Endothelial cell of hepatic sinusoid (primary cell): ENCODE measurements at regions not wholly inside any gene's neighbourhood (a gene's known extent, or its start where the extent isn't known, plus 50 kb on each side); places are given as distances from the start of the nearest gene placed in this dataset.

Experiments used
- in situ Hi-C: cut with HindIII; loops from 2 replicates; pipeline ENCODE4 v1.10.0; 2017; ENCODE audit warnings: low sequenced_read_pairs

DNA sequence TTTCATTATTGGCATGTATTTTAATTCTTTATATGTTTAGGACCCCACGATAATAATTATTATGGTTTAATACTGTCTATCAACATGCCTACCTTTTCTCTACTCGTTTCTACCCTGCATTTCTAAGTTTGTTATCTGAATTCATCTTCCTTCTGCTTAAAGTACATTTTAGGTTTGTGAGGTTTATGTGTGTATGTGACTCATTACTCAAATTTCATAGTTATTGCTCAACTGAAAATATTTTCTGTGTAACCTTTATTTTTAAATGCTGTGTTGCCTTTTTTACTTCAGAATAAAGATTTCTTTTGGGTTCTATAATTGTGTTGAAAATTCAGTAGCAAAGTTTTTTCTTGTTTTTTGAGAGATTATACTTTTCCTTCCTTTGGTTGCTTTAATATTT lies 933.9 kb upstream of the LRRTM1 start:
- in situ Hi-C loops = no loop called here

DNA sequence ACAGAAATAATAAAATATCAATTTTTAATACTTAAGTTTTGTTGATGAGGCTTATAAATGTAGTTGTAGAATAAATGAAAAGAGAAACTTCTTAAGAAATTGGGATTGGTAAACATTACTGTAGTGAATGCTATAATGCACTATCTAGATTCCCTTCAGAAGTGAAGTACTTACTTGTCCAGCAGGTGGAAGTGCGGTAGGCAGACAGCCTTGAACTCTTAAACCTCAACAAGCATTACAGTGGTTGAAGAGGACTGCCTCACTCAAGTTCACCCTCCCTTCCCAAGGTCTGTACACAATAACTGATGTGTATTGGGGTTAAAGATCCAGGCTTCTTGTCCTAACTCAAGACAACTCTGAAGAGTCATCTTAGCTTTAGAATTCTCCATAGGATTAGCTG lies 931.0 kb upstream of the LRRTM1 start:
- in situ Hi-C loops = no loop called here

DNA sequence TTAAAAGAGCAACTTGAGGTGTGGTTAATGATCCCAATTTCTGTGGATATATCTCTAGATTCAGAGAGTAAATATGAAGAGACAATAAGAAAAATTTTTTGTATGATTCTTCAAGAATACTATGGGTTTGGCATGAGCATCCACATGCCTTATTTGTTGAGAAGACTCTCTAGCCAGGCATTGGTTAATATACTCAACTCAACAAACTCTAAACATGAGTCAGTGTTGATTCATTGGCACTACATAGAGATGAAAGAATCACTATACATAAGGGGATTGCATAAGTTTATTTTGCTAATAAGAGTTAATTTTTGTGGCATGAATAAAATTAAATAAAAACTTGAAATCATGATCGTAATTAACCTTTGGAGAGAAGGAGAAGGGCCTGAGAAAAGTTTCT lies 930.2 kb upstream of the LRRTM1 start:
- in situ Hi-C loops = no loop called here

DNA sequence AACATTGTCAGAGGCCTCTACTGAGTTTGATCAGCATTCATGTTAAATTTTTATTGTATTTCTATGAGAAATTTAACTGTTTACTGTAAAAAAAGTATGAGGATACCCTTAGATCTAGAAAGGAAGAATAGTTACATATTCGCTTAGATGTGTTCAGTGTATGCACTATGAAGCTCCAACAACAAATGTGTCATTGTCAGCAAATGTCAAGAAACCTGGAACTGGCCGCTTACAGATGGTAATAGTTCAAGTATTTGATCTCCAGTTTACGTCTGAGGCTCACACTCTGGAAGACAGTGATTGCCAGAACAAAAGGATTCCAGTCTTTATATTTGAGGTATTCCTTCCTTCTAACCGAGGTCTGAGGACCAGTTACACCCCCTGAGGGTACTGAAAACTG lies 921.2 kb upstream of the LRRTM1 start:
- in situ Hi-C loops = no loop called here

DNA sequence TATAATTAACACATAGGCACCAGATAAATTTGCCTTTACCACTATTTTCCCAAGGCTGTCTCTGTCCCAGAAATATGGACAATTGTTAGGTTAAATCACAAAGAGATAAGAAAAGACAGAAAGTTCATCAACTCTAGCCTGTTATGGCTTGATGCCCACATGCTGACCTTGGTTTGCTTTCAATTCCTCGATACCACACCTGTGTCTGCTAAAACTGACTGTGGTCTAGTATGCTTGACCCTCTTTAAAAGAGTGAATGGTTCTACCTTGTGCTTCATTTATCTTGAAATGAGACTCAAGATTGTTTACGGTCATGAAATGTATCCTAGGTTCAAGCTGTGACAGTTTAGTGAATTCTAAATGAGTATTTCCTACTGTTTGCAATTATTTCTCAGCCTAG lies 909.0 kb upstream of the LRRTM1 start:
- in situ Hi-C loops = no loop called here

DNA sequence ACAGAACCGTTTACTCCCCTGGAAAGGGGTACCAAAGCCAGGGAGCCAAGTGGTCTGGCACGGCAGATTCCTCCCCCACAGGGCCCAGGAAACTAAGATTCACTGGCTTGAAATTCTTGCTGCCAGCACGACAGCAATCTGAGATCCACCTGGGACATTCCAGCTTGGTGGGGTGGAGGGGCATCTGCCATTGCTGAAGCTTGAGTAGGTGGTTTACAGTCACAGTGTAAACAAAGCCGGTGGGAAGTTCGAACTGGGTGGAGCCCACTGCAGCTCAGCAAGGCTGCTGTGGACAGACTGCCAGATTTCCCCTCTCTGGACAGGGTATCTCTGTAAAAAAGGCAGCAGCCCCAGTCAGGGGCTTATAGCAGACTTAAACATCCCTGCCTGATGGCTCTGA lies 901.7 kb upstream of the LRRTM1 start:
- in situ Hi-C loops = no loop called here

DNA sequence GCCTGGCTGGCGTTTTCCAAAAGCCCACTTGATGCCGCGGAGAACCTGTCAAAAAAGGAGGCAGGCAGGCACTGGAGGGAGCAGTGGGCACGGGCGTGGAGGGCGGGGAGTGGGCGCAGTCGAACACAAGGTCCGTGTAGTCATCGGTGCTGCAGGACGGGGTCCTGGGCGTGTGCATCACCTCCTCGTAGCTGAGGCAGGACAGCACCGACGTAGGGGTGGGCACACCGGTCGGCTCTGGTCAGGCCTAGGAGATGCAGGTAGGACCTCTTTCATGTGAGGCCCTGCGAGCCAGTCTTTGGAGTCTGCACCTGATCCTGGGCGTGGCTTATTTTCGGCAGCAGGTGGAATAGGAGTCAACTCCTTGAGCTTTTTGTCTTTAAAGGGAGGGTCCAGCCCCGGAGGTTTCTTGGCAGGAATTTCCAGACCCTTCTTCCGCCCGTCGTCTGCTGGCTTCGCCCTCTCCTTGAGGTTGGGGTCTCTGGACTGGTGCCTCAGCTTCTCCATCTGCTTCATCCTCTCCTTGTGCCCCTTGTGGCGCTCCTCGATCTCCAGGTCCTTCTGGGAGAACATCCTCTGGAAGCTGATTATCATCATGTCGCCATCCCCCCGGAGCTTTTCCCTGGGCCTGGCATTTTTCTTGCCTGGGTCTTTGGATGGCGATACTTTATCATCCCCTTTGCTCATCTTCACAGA lies 892.5 kb upstream of the LRRTM1 start:
- in situ Hi-C loops = no loop called here

DNA sequence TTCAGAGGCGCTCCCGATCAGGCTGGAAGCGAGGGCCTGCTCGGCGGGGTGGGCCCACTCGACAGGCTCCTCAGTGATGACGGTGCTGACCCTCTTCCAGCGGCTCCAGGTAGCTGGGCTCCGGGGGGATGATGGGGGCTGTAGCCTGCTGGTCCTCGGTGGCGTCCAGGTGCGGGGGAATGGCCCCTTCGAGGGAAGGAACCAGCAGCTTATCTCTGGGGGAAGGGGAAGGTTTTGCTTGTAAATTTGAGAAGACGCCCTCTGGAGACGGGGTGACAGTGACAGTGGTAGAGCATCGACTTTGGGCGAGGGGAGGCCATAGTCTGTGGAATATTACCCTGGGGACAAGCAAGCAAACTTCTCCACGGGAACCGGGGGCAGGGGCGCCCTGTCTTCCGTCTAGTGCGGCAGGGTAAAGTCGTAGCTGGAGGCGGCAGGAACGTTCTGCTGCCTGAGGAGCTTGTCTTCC lies 891.9 kb upstream of the LRRTM1 start:
- in situ Hi-C loops = no loop called here

DNA sequence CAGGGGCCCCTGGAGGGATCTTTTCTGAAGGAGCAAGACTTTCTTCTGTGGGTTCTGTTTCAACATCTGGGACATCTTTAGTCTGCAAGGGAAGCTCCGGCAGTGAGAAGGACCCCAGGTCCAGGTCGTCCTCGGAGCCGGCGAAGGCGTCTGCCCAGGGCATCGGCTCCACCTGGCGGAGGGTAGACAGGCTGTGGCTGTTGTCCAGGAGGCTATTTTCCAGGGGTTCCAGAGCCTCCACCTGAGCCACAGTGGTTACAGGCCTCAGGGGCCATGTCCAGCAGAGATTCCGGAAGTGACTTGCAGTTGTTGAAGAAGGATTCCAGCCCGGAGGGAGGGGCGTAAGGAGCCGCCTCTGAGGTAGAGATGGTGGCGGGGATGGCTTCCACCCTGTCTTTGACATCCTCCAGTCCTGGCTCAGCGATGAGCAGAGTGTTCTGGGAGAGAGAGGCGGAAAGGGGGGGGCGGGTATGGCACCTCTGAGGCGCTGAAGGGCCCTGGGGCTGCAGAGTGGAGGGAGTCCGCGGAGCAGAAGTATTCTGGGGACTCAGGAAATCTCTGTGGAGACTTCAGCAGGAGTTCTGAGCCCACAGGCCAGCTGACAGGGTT lies 891.3 kb upstream of the LRRTM1 start:
- in situ Hi-C loops = no loop called here

DNA sequence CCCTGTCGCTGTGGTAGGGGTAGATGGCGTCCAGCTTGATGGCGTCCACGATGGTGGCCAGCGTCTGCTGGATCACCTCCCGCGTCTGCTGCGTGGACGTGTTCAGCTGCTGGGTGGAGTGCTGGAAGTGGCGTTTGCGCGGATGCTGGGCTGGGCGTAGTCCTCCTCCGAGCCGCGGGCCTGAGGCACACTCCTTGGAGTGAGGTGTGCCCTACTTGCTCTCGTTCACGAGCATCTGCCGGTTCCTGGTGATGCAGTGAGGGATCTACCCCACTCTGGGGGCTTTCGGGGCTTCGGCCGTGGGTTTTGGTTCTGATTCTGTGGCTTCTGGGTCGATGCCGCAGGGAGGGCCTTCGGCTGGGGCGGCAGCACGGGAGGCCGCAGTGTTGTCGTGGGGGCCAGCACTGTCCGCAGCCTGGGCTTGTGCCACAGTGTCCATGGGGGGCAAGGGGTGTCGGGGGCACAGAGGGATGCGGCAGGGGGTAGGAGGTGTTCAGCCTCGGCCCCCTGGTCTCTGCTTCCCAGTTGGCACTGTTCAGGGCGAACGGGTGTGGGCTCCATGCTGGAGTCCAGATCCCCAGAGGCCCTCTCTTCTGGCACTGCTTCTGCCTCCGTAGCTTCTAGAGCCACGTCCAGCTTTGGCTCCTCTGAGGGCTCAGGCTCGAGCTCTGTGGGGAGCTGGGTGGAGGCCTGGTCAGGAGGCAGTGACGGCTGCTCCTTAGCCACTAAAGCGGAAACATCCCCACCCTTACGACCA lies 890.6 kb upstream of the LRRTM1 start:
- in situ Hi-C loops = no loop called here

DNA sequence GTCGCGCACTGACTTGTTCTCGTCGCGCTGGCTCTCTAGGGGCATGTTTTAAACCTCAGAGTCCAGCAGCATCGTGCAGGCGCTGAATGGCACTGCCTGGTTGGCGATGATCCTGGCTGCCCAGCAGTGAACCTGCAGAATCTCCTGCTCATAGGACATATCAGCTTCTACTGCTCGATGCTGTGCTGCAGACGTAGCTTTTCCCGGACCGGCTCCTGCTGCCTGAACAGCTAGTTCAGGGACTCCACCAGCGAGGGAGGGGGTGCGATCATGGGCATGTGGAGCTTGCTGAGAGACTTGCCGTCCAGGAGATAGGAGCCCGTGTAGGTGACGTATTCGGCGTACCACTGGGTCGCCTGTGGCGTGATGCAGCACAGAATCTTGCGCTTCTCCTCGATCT lies 890.0 kb upstream of the LRRTM1 start:
- in situ Hi-C loops = no loop called here

DNA sequence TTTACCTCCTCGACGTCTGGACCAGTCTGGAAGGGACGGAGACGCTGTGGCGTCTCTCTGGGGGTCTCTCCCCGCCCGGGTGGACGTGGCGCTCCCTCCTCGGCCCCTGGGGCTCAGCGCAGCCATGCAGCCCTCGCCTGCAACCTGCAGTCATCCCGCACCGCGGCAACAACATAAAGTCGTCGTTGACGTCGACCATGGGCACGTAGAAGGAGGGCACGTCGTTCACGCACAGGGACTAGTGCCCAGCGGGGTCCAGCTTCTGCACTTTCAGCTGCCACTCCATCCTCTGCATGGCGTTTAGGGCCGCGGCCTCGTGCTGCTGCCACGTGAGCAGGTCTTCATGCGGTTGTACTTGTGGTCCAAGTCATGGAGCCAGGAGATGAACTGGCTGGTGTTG lies 889.6 kb upstream of the LRRTM1 start:
- in situ Hi-C loops = no loop called here

DNA sequence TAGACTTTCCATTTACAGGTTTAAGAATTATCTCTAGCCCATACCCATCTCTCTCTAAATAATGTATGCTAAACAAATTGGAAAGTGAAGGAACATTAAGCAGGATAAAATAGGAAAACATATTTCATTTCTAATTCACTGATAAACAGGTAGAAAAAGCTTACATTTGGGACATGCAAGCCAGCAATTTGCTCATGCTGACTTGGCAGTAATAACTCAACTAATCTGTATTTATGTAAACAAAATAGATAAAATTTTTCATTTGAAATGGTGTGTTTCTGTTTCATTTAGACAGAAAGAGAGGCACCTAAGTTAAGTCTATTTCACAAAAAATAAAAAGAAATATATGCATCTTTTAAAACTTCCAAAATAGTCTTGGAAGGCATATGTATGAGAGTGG lies 877.3 kb upstream of the LRRTM1 start:
- in situ Hi-C loops = no loop called here

DNA sequence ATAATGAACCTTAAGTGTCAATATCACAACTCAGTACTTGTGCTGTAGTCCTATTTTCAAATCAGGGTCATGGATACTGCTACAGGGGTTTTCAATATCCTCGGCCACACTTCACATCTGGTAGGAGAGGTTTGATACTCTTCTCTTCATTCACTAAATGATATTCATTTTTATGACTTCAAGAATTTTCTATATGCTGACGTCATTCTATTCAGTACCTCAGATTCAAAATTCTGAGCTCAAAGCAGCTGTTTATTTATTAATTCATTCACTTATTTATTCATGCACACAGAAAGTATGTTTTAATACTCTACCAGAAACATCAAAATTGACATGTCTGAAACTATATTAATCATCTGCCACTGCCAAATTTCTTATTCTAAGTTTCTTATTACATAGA lies 866.9 kb upstream of the LRRTM1 start:
- in situ Hi-C loops = no loop called here

DNA sequence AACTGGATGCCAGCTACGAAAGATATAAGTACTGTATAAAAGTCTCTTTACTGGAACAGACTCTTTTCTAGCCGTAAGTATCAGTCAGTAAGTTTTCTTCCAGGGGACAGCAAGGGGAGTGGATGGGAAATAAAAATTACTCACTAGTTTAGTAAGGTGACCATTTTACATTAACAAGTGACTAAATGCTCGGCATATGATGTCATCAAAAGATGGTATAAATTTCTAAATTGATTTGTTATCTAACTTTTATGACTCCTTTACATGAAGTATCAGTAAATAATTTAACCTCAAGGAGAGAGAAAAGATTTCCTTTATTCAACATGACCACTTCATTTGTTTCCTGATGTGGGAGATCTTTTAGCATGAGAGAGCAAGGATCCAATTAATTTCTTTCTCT lies 859.0 kb upstream of the LRRTM1 start:
- in situ Hi-C loops = no loop called here

DNA sequence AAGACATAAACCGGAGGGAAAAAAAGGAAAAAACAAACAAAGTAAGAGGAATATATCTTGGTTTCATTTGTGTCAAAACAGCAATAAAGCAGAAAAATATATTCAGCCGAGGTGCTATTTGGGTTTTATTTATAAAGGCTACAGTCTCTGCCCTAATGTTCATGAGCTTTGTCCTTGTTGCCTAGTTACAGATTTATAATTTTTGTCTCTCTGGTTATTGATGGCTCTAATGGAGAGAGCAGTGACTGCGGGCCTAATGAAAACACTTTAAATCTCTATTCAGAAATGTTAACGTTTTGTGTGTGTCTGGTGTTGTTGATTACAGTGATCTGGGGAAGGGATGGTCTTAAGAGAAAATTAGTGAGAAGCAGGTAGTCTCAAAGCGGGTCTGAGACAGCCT lies 854.0 kb upstream of the LRRTM1 start:
- in situ Hi-C loops = no loop called here

DNA sequence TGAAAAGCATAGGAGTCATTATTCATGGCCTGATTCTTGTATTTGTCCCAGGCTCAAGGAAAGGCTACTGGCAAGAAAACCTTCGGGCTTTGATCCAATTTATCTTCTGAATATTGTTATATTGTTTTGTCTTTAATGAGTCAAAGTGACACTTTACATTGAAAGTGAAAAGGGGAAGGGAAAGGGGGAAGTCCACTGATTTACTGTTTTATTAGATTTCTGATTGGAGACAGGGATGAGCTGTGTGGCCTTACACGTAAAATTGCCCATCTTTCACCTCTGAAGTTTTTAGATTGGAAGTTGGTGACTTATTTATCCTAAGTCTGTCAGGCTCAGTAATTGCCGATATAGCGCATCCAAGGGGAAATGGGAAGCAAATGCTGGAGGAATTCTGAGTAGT lies 843.8 kb upstream of the LRRTM1 start:
- in situ Hi-C loops = no loop called here

DNA sequence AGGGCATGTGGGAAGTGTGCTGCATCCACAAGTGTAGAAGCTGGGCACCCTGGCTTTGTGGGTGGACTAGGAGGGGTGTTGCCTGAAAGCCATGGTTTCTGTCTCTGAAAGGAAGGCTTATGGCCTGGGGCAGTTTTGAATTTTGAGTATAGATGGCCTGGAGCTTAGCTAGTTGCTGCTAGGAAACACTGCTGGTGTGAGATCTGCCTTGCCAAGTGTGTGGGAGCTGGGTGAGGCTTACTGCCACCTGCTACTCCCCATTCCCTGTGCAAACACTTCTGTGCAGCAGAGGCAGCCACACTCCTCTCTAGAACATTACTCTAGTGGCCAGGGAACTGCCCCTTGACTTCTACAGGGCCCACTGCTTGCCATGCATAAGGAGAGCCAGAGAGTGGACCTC lies 831.7 kb upstream of the LRRTM1 start:
- in situ Hi-C loops = no loop called here

DNA sequence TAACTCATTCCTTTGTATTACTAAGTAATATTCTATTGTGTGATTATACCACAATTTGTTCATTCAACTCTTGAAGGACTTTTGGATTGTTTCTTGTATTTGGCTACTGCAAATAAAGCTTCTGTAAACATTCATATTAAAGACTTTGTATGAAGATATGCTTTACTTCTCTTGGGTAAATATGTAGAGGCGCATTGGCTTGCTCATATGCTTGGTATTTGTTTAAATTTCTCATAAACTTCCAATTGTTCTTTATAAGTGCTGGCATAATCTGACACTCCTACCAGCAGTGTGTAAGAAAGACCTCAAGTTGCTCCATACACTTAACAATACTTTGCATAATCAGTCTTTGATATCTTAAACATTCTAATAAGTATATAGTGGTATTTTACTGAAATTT lies 792.8 kb upstream of the LRRTM1 start:
- in situ Hi-C loops = no loop called here

DNA sequence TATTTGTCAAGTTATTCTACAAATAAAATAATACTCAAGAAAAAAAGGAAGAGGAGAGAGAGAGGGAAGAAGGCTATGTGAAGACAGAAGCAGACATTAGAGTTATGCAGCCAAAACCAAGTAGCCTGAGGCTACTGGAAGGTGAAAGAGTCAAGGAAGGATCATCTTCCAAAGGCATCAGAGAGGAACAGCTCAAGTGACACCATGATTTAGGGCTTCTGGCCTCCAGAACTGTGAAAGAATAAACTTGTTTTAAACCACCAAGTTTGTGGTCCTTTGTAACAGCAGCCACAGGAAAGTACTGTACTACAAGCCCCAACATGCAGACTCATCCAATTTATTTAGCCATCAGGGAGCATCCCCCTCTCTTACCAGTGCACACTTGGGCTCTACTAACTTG lies 788.5 kb upstream of the LRRTM1 start:
- in situ Hi-C loops = no loop called here

DNA sequence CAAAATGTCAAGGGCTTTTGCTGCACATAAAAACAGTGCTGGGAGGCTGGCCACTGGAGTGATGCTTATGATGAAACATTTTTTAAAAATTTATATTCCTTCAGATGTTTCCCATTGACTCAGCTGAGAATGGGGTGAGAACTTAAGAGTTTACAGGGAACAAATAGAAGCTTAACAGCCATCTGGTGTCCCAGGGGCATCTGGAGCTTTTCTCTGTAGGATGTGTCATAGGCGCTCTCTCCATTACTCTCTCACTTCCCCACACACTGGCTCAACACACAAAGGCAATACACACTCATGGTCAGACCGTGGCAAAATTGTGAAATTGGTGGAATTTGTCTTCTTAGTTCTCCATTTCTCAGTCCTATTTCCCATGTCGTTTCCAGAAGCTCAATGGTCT lies 783.1 kb upstream of the LRRTM1 start:
- in situ Hi-C loops = no loop called here

DNA sequence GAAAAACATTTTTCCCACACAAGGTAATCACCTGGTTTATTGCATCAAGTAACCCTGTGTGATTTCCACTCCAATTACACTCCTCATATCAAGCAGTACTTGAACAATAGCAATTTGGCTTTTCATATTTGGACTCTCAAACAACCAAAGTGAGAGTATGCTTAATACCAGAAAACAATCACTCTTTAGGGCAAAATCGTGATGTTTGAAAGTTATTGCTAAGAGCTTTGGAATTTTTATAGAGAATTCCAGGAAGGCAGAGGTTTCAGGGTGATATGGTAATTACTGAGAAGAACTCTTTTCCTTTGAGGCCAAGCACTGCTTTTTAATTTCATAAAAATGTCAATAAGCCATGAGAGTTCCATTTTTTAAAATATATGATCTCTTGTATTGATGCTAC lies 779.5 kb upstream of the LRRTM1 start:
- in situ Hi-C loops = no loop called here
